Ishikawa (cell line): ENCODE measurements at regions not wholly inside any gene's neighbourhood (a gene's known extent, or its start where the extent isn't known, plus 50 kb on each side); places are given as distances from the start of the nearest gene placed in this dataset.

Experiments used
- CEBPB ChIP-seq: IDR thresholded peaks from 2 replicates; pipeline ENCODE4 v1.6.1; 2012
- CREB1 ChIP-seq: IDR thresholded peaks from 2 replicates; pipeline ENCODE4 v1.6.1; 2012; ENCODE audit warnings: low read depth
- EGR1 ChIP-seq: IDR thresholded peaks from 2 replicates; pipeline ENCODE4 v1.6.1; 2012
- EP300 ChIP-seq: IDR thresholded peaks from 2 replicates; pipeline ENCODE4 v1.6.1; 2012; ENCODE audit warnings: borderline replicate concordance
- FOXM1 ChIP-seq: IDR thresholded peaks from 2 replicates; pipeline ENCODE4 v1.6.1; 2012; ENCODE audit warnings: low read depth, borderline replicate concordance
- MAX ChIP-seq: IDR thresholded peaks from 2 replicates; pipeline ENCODE4 v1.6.1; 2012
- NFIC ChIP-seq: IDR thresholded peaks from 2 replicates; pipeline ENCODE4 v1.6.1; 2012
- RAD21 ChIP-seq: IDR thresholded peaks from 2 replicates; pipeline ENCODE4 v1.6.1; 2012; ENCODE audit warnings: low read depth
- TAF1 ChIP-seq: IDR thresholded peaks from 2 replicates; pipeline ENCODE4 v1.6.1; 2012; ENCODE audit warnings: low read depth, mild to moderate bottlenecking
- TCF12 ChIP-seq: IDR thresholded peaks from 2 replicates; pipeline ENCODE4 v1.6.1; 2012; ENCODE audit warnings: low read depth
- TEAD4 ChIP-seq: IDR thresholded peaks from 2 replicates; pipeline ENCODE4 v1.6.1; 2012
- USF1 ChIP-seq: IDR thresholded peaks from 2 replicates; pipeline ENCODE4 v1.6.1; 2012
- YY1 ChIP-seq: IDR thresholded peaks from 2 replicates; pipeline ENCODE4 v1.6.1; 2012; ENCODE audit warnings: low read depth
- ZBTB7A ChIP-seq: IDR thresholded peaks from 2 replicates; pipeline ENCODE4 v1.6.1; 2012; ENCODE audit warnings: low read depth
- TF ChIP-seq, protein P1 (sequence below): IDR thresholded peaks from 2 replicates; pipeline ENCODE4 v1.6.1; 2012; ENCODE audit warnings: low read depth, mild to moderate bottlenecking

- TF ChIP-seq CREB1 (no peak), TEAD4 (no peak), NFIC (no peak), EP300 (no peak), YY1 (no peak), ZBTB7A (no peak), RAD21 (no peak), CEBPB (no peak), USF1 (no peak), MAX (no peak)
- TF ChIP-seq, protein P1, sequence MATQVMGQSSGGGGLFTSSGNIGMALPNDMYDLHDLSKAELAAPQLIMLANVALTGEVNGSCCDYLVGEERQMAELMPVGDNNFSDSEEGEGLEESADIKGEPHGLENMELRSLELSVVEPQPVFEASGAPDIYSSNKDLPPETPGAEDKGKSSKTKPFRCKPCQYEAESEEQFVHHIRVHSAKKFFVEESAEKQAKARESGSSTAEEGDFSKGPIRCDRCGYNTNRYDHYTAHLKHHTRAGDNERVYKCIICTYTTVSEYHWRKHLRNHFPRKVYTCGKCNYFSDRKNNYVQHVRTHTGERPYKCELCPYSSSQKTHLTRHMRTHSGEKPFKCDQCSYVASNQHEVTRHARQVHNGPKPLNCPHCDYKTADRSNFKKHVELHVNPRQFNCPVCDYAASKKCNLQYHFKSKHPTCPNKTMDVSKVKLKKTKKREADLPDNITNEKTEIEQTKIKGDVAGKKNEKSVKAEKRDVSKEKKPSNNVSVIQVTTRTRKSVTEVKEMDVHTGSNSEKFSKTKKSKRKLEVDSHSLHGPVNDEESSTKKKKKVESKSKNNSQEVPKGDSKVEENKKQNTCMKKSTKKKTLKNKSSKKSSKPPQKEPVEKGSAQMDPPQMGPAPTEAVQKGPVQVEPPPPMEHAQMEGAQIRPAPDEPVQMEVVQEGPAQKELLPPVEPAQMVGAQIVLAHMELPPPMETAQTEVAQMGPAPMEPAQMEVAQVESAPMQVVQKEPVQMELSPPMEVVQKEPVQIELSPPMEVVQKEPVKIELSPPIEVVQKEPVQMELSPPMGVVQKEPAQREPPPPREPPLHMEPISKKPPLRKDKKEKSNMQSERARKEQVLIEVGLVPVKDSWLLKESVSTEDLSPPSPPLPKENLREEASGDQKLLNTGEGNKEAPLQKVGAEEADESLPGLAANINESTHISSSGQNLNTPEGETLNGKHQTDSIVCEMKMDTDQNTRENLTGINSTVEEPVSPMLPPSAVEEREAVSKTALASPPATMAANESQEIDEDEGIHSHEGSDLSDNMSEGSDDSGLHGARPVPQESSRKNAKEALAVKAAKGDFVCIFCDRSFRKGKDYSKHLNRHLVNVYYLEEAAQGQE: no peak
Observed at GRCh38 chr5:112070022-112070421, 313.0 kb upstream of the NREP start.

DNA sequence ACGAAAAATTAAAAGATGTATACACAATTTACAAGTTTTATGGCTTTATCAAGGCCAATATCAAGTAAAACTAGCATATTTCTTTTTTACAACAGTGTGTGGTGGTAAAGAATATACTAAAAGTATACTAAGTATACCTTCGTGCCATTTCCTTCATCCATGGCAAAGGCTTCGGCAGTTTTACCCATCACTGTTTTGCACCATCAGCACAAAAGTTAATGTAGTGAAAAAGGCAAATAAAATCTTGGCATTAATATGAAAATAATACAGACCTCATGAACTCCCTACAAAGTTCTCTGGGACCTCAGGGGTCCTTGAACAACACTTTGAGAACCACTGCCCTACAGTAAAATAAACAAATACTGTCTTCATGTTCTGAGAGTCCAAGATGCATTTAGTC lies 312.3 kb upstream of the NREP start:
- TF ChIP-seq, protein P1: no peak
- TF ChIP-seq NFIC: no peak
- no peak for TF ChIP-seq MAX
- no peak for TF ChIP-seq EP300
- TF ChIP-seq TAF1: no peak
- TF ChIP-seq CREB1: no peak
- TF ChIP-seq TEAD4: no peak
- no peak for TF ChIP-seq EGR1
- TF ChIP-seq YY1: no peak
- no peak for TF ChIP-seq USF1
- no peak for TF ChIP-seq CEBPB
- no peak for TF ChIP-seq RAD21
- TF ChIP-seq FOXM1: no peak
- TF ChIP-seq TCF12: no peak

DNA sequence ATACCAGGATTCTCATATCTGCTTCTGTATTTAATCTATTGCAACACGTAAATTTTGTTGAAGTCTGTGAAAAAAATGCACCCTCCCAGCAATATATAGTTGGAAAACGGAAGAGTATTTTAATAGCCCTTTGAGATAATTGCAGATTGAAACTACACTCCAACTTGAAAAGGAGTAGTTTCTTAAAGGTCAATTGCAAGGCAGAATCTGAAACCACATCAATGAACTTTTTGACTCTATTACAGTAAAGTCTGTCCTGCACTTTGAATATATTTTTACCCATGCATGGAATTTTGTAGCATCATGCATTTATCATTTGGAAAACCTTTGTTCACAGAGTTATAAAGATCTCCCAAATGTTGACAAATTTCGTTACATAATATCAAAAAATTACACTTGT lies 311.6 kb upstream of the NREP start:
- TF ChIP-seq ZBTB7A (no peak), EP300 (no peak), TCF12 (no peak), TEAD4 (no peak), TAF1 (no peak), RAD21 (no peak), USF1 (no peak), NFIC (no peak), FOXM1 (no peak), EGR1 (no peak), MAX (no peak), CREB1 (no peak), YY1 (no peak), CEBPB (no peak)
- TF ChIP-seq, protein P1: no peak

- TF ChIP-seq CREB1 (no peak), FOXM1 (no peak), TCF12 (no peak), ZBTB7A (no peak), TAF1 (no peak), TEAD4 (no peak), USF1 (no peak), NFIC (no peak), MAX (no peak), RAD21 (no peak), EGR1 (no peak), YY1 (no peak), EP300 (no peak), CEBPB (no peak)
- TF ChIP-seq, protein P1: no peak
Observed at GRCh38 chr5:112065781-112066180, 308.8 kb upstream of the NREP start.
